GF-D8 (cell line): ENCODE measurements at regions not wholly inside any gene's neighbourhood (a gene's known extent, or its start where the extent isn't known, plus 50 kb on each side); places are given as distances from the start of the nearest gene placed in this dataset.

Experiments
- DNase-seq: peaks from one replicate; lab custom pipeline; 2025; lab: John Stamatoyannopoulos, UW

DNA sequence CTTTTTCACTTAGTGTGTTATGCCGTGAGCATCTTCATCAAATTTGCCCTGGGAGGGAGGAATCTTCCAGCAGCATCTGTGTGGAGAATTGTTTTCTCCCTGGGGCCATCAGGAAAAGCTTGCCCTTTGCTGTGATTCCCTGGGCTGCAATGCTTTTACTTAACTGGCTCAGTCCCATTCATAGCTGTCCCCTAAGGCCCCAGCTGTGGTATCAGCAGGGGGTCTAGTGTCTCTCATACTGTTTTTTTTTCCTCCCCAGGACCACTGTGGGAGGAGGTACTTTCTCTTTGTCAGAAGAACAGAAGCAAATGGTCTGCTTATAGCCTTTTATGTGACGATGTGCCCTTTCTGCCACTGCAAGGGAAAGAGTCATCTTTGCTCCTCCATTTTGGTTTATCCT is 176.8 kb upstream of the CELF4 start:
- DNase-seq, result no peak

DNA sequence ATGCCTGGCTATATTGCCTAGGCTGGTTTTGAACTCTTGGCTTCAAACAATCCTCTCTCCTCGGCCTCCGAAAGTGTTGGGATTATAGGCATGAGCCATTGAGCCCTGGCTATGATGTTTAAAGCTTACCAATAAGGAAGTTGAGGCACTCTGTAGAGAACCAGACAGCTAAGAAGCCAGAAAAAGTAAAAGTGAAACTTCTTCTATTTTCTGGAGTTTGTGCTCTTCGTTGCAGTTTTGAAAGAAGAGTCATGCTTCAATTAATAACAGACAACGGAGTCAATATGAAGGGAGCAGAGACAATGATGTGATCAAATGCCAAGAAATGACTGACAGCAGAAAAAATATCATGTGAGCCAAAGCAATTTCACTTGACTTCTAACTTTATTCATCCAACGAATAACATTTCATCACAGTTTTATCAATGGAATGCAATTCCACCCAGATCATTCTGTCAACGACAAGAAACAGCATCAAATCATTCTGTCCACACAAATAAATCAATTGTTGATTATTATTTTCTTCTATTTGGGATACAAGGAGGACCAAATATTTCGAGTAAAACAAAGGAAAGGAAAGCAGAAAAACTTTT is 175.5 kb upstream of the CELF4 start:
- DNase-seq, result no peak

DNA sequence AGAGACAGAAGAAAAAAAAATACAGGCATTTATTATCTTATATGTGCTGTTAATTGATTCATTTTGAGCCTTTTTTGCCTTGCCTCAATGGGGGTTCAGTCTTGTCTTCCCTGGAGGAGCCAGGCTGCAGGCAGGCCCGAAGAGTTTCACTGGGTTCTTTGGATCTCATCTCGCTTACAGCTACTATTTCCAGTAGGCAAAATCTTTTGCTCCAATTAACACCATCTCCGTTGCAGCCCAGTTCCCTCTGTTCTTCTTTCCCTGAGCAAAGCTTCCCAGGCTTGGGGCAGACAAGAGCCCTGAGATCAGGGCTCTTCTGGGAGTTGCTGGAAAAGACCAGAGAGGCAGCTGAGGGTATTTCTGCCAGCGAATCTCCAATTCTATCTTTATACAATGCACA is 168.8 kb upstream of the CELF4 start:
- DNase-seq, result no peak

DNA sequence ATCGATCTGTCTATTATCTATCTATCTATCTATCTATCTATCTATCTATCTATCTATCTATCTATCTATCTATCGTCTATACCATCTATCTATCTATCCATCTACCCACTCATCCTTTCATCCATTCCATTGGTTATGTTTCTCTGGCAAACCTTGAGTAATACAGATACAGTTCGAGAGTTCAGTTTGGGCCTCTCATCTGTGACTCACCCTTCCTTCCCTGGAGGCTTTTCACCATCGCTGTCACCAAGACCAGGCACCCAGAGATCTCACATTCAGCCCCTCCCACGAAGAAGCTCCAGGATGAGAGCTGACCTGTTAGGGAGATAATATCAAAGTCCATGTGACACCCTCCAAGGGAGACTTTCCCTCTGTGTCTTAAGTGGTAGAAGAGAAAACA is 164.1 kb upstream of the CELF4 start:
- DNase-seq, result no peak

DNA sequence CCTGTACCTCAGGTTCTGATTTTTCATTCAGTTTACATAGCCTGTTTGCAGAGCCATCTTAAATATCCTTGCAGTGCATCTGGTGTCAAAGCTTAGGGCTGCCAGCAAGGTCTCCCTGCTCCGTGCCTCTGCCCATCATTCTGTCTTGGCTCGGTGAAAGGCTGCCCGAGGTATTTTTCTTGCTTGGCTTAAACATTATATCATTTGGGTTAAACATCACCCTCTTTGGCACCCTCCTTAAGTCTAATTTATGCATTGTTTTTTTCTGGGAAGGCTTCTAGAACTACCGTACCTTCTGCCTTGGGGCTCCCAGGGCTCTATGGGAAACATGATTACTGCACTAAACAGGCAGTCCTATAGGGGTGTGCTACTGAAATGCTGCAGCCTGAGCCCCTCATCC is 158.6 kb upstream of the CELF4 start:
- no peak for DNase-seq

DNA sequence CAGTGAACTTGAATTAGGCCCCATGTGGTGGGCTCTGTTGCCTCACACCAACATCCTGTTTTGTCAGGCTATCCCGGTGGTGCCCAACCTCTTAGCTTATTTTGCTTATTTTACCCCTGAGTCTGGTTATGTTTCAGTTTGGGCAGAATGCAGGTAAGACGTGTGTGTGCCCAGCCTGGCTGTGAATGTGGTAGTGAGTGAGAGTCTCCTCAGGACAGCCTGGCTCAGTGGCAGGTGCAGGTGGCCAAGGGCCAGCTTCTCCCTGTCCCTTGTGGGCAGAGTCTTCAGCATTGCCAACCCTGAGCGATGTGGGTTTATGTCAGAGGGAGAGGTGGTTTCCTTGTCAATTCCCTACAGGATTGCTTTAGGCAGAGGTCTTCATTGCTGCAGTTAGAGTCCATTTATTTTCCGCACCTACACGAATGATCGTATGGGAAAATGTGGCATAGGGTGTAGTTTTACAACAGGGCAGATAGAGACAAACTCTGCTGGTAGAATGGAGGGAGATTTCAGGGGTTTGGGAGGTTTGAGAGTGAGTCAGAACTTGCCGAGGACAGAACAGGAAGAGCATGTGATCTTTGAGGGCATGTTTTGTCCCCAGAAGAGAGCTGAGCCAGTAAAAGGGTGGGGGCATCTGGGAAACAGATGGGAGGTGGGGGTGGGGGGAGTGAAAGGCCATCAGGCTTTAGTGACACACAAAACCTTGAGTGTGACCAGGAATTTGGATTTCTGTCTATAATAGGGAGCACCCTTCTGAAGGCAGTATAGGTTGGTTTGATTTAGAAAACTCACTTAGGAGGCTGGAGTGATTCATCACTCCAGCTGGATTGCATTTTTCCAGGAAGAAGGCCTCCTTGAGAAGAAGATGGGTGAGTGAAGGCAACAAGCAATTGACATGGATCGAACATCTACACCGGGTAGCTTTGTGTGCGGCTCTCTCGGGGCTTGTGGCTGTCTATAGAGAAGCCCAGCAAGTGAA is 156.2 kb upstream of the CELF4 start:
- no peak for DNase-seq

DNA sequence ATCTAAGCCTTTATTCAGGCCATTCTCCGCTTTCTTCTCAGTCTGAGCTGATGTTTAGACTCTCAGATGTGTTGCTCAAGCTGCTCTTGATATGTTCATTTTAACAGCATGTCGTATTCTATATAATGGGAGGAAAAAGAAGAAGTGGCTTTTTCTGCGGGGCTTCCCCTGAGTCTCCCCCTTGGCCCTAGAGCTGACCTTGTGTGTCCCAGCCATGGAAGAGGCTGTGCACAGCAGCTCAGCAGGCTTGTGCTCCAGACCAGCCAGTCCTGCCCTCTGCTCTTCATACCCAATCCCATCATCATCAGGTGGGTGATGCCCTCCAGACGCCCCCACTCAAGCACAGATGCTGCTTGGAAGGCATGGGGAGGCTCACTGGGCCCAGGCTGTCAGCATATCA is 155.1 kb upstream of the CELF4 start:
- no peak for DNase-seq

DNA sequence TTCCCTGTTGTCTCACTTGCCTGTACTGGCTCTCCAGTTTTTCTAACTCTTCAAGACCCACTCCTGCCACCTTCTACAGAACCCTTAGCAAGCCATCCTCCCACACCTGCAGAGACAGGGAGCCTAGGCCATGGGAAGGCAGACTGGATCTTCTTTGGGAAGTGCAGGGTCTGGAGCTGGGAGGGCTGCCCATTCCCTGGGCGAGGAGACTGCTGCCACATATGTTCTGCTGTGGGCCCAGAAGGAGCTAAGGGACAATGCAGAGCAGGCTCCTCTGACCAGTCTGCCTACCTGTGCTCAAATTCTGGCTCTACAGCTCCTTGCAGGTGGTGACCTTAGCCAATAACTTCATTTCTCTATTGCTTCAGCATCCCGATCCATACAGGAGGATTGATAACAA is 152.1 kb upstream of the CELF4 start:
- no peak for DNase-seq

DNA sequence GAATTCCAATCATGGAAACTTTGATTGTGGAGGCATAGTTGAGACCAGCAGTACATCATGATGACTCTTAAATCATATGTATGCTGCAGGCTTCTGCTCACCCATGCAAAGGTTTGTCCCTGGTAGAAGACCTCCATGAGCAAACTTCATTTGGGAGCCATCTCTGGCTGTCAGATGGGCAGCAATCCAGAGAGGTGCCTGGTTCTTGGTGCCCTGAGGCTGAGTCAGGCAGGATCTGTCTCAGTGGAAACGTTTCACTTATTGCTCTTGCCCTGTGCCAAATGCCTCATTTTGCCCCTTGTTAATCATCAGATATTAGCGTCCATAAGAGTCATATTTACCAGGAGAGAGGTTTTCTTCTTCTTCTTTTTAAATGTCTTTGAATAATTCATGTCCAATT is 151.5 kb upstream of the CELF4 start:
- no peak for DNase-seq

DNA sequence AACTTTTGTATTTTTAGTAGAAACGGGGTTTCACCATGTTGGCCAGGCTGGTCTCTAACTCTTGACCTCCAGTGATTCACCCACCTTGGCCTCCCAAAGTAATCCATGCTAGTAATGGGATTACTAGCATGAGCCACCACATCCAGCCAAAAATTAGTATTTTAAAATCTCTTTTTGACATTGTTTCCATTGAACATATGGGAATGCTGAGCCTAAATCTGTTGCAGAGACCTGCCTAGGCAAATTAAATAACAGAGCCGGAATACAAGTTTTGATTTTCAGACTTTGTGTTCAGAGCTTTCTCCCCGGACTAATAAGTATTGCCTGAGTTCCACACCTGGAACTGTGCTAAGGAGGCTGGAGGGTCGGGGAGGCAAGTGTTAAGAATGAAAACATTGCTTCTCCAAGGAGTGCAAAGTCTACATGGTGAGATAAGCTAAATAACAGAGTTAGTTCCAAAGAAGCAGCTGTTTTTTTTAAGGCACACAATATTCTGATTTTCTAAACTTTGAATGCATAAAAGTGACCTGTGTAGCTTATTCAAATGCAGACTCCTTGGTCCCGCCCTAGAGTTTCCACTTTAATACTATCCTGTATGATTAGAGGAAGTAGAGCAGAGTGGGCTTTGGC is 150.6 kb upstream of the CELF4 start:
- DNase-seq, result no peak

DNA sequence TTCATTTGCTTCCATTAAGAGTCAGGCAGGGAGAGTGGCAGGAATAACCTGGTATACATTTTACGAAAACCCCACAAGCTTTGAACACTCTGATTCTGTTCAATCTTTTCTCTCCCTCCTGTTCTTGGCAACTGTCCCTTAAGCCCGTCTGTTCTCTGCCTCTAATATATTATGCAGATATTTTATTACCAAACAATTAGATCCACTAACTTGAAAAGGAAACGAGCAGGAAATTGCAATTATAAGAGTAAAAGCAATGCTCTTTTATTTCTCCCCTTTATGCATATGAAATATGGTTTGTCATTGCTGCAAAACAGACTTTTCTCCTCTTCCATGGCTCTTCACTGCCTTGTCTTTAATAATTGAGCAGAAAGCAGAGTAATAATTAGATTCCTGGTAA is 149.1 kb upstream of the CELF4 start:
- no peak for DNase-seq

DNA sequence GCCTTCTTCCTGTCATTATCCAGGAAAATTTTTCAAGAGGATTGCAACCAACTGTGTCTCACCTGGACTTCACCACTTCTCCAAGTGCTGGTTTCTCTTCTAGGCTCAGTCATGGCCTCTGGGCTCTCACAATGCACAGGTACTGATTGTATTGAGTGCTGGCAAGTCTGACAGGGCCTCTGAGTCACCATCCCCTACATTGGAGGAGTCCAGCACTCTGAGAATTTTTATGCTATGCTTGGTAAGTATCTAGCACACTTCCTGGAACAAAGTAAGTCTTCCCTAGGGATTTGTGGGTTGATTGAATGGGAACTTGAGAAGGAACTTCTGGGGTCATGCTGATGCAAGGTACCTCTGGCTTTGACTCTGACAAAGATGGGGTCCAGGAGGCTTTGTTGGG is 147.2 kb upstream of the CELF4 start:
- no peak for DNase-seq

DNA sequence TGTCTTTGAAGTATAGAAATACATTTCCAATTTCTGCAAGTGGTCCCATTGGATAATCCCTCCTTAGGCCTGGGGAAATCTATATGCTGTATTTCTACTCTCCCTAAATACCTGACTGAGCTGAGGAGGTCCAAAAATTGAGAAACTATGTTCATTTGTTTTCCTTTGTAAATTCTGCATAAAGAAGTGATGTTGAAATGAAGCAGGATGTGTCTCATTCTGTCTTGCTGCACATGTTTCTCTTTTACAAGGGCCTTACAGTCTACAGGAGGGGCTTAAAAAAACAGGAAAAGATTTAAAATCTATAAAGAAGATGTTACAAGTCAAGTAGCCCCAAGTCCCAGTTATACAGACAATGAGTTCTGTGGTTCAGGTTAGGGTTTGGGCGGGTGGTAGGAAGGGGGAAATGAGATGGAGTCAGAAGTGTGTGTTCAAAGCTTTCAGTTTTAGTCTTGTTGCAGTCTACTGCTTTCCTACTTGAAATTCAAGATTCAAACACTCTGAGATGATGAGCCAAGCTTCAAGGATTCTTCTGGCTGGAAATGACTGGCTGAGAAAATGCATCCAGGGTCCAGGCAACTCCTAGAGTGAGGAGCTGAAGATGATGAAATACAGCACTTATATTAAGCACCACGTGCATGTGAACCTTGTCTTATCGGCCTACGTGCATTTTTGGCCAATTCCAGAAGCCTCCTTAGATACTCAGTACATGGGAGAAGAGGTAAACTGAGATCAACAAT is 146.3 kb upstream of the CELF4 start:
- DNase-seq, result no peak

DNA sequence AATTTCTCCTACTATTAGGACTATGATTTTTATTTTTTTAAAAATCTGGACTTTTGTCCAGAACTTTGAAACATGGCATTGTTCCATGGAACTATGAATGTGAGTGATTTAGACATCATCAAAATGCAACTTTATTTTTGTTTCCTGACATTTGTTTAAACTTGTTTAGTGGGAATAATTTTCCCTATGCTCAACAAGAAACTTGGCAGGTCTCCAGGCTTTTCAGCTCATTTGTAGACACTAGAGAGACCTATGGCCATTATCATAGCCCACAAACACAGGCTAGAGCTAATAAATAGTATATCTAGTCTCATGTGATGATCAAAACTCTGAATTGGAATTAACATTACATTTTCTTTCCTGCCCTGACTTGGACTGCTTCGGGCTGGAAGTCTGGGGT is 145.1 kb upstream of the CELF4 start:
- DNase-seq, result no peak

DNA sequence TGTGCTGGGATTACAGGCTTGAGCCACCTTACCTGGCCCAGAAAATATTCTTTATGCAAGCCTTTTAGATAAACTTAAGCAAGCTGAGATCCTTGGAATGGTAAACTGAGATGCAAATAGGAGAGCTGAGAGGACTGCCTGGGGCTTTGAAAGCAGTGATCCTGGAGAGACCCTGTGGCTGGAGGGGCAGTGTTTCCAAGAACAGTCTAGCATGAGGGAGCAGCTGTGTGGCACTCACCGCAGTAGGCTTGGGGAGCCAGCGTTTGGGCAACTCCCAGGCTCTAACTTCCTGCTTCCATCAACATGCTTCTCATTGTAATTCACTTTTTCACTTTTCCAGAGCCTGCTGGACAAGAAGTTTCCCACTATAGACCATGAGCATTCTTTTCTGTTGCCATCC is 144.1 kb upstream of the CELF4 start:
- DNase-seq, result no peak

DNA sequence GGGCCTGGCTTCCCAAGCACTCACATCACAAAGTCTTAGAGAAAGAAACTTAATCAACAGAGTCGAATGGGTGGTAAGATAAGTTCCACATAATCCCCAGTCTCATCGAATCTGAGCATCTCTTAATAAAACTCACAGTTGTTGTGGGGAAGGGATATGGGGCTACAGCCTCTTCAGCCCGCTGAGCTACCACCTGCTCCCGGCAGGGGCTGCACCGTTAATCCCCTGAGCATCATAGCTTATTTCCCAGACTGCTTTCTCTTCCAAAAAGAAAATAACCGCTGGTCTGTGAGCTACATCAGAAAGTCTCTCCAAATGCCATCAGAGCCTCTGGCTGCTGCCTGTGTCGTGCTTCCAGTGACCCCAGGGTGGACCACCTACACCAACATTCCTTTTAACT is 139.4 kb upstream of the CELF4 start:
- DNase-seq, result no peak

DNA sequence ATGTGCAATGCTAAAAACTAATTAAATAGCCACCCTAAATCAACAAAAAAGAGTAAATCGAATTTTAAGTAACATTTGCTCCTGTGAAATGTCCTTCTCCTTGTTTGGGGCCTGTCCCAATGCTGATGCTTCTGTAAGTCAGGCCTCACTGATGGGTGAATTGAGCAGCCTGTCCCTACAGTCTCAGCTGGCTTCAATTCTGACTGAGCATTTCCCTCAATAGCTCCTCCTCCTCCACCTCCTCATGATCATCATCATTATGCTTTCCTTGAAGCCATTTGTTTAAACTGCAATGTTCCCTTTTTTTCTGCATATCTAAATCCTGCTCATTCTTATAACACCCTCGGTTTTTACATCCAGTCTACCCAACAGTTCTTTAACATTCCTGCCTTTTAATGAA is 137.2 kb upstream of the CELF4 start:
- no peak for DNase-seq

DNA sequence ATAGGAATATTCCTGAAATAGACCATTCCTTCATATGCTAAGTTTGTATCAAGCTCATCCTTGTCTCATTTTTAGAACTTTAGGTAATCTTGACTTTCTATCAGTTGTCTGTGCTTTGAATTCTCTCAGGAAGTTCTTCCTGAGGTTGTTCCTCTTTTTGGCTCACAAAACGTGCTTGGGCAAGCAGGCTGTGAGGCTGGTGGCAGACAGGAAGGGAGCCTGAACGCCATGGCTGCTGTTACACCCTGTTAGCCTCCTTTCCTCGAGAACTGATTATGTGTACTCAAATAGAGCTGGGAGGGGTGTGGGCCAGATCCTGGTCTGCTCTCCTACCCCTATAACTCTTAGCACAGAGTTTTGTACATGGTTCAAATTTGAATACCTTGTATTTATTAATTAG is 136.4 kb upstream of the CELF4 start:
- DNase-seq, result peak; percentile 63

DNA sequence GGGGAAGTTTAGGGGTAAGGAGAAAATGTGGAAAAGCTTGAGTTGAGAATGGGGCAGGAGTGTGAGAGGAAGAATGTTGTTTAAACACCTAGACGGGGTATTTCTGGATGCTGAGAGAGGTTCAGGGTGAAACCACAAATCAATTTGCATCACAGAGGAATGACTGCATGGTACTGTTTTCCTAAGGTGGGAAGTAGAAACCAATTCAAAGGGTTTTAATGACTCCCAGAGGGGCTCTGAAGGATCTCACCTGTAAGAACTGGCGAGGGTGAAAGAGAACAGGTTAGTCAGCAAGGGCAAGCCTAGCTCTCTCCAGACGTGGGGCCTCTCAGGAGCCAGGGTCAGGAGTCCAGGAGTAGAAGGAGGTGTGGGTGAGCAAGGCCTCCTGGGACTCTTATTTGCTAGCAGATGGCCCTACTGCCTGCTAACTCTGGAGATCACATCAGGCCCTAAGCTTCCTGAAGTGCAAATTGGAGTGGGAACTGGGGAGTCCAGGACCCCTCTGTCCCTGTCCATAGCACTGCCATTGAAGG is 133.0 kb upstream of the CELF4 start:
- no peak for DNase-seq

DNA sequence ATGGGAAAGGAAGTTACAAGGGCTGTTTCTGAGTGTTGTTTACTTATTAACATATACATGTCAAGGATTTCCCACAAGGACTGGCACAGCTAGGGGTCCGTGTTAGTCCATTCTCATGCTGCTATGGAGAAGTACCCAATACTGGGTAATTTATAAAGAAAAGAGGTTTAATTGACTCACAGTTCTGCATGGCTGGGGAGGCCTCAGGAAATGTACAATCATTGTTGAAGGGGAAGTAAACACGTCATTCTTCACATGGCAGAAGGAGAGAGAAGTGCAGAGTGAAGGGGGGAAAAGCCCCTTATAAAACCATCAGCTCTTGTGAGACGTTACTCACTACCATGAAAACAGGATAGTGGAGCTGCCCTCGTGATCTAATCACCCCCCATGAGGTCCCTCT is 128.9 kb upstream of the CELF4 start:
- no peak for DNase-seq

DNA sequence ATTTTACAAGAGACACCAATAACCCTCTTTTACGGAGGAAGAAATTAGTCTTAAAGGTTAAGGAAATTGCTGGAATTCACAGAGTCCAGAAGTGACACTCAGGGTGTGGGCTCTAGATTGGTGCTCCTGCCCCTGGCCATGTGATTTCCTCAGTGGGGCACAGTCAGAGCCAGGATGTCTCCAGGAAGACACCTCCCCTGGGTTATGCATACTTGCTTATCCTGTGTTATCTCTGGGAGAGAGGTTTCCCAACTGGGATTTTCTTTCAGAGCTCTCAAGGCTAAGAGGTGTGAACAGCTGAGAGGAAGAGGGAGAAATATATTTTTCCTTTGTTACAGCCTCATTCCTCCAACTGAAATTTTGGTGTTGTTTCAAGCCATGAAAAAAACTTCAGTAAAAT is 125.6 kb upstream of the CELF4 start:
- DNase-seq, result no peak

DNA sequence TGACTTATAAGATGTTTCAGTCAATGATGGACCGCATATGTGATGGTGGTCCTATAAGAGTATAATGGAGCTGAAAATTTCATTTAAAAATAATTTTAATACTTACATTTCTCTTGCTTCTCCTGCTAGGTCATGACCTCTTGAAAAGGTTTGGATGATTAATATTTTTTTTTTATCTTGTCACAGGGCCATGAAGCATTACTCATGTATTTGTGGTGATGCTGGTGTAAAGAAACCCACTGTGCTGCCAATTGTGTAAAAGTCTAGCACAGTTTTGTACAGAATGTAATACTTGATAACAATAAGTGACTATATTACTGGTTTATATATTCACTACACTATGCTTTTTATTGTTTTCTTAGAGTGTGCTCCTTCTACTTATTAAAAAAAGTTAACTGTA is 124.2 kb upstream of the CELF4 start:
- no peak for DNase-seq
